ENCODE measurements at regions not wholly inside any gene's neighbourhood (a gene's known extent, or its start where the extent isn't known, plus 50 kb on each side); places are given as distances from the start of the nearest gene placed in this dataset.

DNA sequence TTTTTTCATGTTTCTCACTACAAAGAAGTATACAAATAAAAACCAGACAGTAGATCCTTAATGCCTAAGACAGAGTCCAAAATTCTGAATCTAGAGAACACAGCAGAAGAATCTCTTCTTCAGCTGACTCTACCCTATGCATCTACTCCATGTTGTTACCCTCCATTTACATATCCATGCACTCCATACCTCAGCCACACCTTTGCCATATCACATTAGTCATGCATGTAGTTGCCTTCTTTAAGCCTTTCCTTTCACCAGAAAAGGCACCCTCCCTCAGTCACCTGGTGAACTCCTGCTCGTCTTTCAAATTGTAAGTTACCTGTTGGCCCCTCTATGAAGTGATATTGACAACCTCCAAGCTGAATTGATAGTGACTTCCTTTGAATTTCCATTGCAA, 271.2 kb upstream of the FAR2 start:
- no peaks in the 10 kb centered on the region for H3K4me1 Mint-ChIP-seq (ENCODE audit: low read depth, unreplicated experiment)
- H3K27ac Mint-ChIP-seq (ENCODE audit: unreplicated experiment) = no peak overlapping the region
- DNase-seq = no peak
- H3K4me3 Mint-ChIP-seq (ENCODE audit: unreplicated experiment) = no peak overlapping the region
- no peaks in the 10 kb centered on the region for H3K27me3 Mint-ChIP-seq (ENCODE audit: unreplicated experiment)
- H3K9me3 Mint-ChIP-seq (ENCODE audit: unreplicated experiment) = no peaks in the 10 kb centered on the region
- no peaks in the 10 kb centered on the region for H3K36me3 Mint-ChIP-seq (ENCODE audit: unreplicated experiment)
- TF ChIP-seq, protein P1, sequence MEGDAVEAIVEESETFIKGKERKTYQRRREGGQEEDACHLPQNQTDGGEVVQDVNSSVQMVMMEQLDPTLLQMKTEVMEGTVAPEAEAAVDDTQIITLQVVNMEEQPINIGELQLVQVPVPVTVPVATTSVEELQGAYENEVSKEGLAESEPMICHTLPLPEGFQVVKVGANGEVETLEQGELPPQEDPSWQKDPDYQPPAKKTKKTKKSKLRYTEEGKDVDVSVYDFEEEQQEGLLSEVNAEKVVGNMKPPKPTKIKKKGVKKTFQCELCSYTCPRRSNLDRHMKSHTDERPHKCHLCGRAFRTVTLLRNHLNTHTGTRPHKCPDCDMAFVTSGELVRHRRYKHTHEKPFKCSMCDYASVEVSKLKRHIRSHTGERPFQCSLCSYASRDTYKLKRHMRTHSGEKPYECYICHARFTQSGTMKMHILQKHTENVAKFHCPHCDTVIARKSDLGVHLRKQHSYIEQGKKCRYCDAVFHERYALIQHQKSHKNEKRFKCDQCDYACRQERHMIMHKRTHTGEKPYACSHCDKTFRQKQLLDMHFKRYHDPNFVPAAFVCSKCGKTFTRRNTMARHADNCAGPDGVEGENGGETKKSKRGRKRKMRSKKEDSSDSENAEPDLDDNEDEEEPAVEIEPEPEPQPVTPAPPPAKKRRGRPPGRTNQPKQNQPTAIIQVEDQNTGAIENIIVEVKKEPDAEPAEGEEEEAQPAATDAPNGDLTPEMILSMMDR (IDR thresholded peaks at IDR 0.05; ENCODE audit: partially characterized antibody, unreplicated experiment) = no peak

- no peak for DNase-seq
- TF ChIP-seq, protein P1 (IDR thresholded peaks at IDR 0.05; ENCODE audit: partially characterized antibody, unreplicated experiment) = no peak
- H3K27me3 Mint-ChIP-seq (ENCODE audit: unreplicated experiment) = no peaks in the 10 kb centered on the region
- no peak overlapping the region for H3K27ac Mint-ChIP-seq (ENCODE audit: unreplicated experiment)
- no peaks in the 10 kb centered on the region for H3K9me3 Mint-ChIP-seq (ENCODE audit: unreplicated experiment)
- no peak overlapping the region for H3K4me3 Mint-ChIP-seq (ENCODE audit: unreplicated experiment)
- no peaks in the 10 kb centered on the region for H3K4me1 Mint-ChIP-seq (ENCODE audit: low read depth, unreplicated experiment)
- no peaks in the 10 kb centered on the region for H3K36me3 Mint-ChIP-seq (ENCODE audit: unreplicated experiment)
Measured at GRCh38 chr12:28878629-28879028, 270.4 kb upstream of the FAR2 start.

GRCh38 chr12:28879379-28879778, 269.7 kb upstream of the FAR2 start:
- Mint-ChIP-seq H3K36me3 (ENCODE audit: unreplicated experiment) (no peaks in the 10 kb centered on the region), H3K27ac (ENCODE audit: unreplicated experiment) (no peak overlapping the region), H3K27me3 (ENCODE audit: unreplicated experiment) (no peaks in the 10 kb centered on the region), H3K9me3 (ENCODE audit: unreplicated experiment) (no peaks in the 10 kb centered on the region), H3K4me3 (ENCODE audit: unreplicated experiment) (no peak overlapping the region), H3K4me1 (ENCODE audit: low read depth, unreplicated experiment) (no peaks in the 10 kb centered on the region)
- no peak for DNase-seq
- TF ChIP-seq, protein P1 (IDR thresholded peaks at IDR 0.05; ENCODE audit: partially characterized antibody, unreplicated experiment) = no peak

DNA sequence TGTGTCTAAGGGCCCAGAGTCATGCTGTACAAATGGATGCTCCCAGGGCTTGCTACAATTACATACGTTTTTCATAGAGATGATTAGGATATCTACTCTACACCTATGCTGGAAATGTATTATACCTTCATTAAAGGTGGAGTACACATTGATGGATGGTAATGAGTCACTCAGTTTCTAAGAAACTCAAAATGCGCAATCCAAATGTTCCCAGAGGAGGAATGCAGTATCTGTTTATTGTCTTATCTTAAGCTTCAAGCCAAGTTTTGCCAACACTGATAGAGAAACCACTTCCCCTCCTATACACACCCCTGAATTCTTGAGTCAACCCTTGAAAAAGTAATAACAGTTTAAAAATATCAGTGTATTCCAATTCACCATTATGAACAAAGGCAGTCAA, 266.6 kb upstream of the FAR2 start:
- TF ChIP-seq, protein P1 (IDR thresholded peaks at IDR 0.05; ENCODE audit: partially characterized antibody, unreplicated experiment) = no peak
- Mint-ChIP-seq H3K36me3 (ENCODE audit: unreplicated experiment) (no peaks in the 10 kb centered on the region), H3K4me1 (ENCODE audit: low read depth, unreplicated experiment) (no peaks in the 10 kb centered on the region)

GRCh38 chr12:28883406-28883997, 265.6 kb upstream of the FAR2 start:
- H3K27me3 Mint-ChIP-seq (ENCODE audit: unreplicated experiment) = no peaks in the 10 kb centered on the region
- no peak overlapping the region for H3K4me3 Mint-ChIP-seq (ENCODE audit: unreplicated experiment)
- no peaks in the 10 kb centered on the region for H3K36me3 Mint-ChIP-seq (ENCODE audit: unreplicated experiment)
- TF ChIP-seq, protein P1 (IDR thresholded peaks at IDR 0.05; ENCODE audit: partially characterized antibody, unreplicated experiment) = no peak
- H3K4me1 Mint-ChIP-seq (ENCODE audit: low read depth, unreplicated experiment) = no peaks in the 10 kb centered on the region
- no peaks in the 10 kb centered on the region for H3K9me3 Mint-ChIP-seq (ENCODE audit: unreplicated experiment)
- no peak for DNase-seq
- no peak overlapping the region for H3K27ac Mint-ChIP-seq (ENCODE audit: unreplicated experiment)

More for the DNA sequence above, 266.6 kb upstream of the FAR2 start:
- no peaks in the 10 kb centered on the region for H3K27me3 Mint-ChIP-seq (ENCODE audit: unreplicated experiment)
- no peak for DNase-seq
- no peak overlapping the region for H3K27ac Mint-ChIP-seq (ENCODE audit: unreplicated experiment)
- no peak overlapping the region for H3K4me3 Mint-ChIP-seq (ENCODE audit: unreplicated experiment)
- H3K9me3 Mint-ChIP-seq (ENCODE audit: unreplicated experiment) = no peaks in the 10 kb centered on the region

All from glutamatergic neuron (in vitro differentiated cells).